ENCODE measurements at regions not wholly inside any gene's neighbourhood (a gene's known extent, or its start where the extent isn't known, plus 50 kb on each side); places are given as distances from the start of the nearest gene placed in this dataset.
"Not testable (repeated sequence)": the region's sequence is repeated elsewhere in the genome, so short reads cannot be mapped to it uniquely, and the experiment has no call there.

- H3K27ac Mint-ChIP-seq; H3K36me3 Mint-ChIP-seq; H3K4me1 Mint-ChIP-seq; H3K4me3 Mint-ChIP-seq; DNase-seq (ENCODE audit: low spot score in 2 of 2); ATAC-seq: not testable (repeated sequence)
- peaks cover 14% of the 10 kb centered on the region for H3K9me3 Mint-ChIP-seq
These were observed 90.5 kb upstream of the TACR3 start for GRCh38 chr4:103810308-103810707.

- H3K27ac Mint-ChIP-seq, result no peak overlapping the region
- no peaks in the 10 kb centered on the region for H3K36me3 Mint-ChIP-seq
- H3K4me3 Mint-ChIP-seq, result no peak overlapping the region
- ATAC-seq (no peak), DNase-seq (ENCODE audit: low spot score in 2 of 2) (no peak)
- H3K9me3 Mint-ChIP-seq, result peaks cover 3% of the 10 kb centered on the region
- no peaks in the 10 kb centered on the region for H3K4me1 Mint-ChIP-seq
These were observed 83.0 kb upstream of the TACR3 start for GRCh38 chr4:103802766-103803165.

GRCh38 chr4:103787057-103787456, 67.3 kb upstream of the TACR3 start:
- ATAC-seq (no peak), DNase-seq (ENCODE audit: low spot score in 2 of 2) (no peak)
- Mint-ChIP-seq H3K4me1 (no peaks in the 10 kb centered on the region), H3K36me3 (no peaks in the 10 kb centered on the region), H3K27ac (no peak overlapping the region), H3K4me3 (no peak overlapping the region), H3K9me3 (no peaks in the 10 kb centered on the region)

- ATAC-seq (no peak), DNase-seq (ENCODE audit: low spot score in 2 of 2) (no peak)
- no peak overlapping the region for H3K27ac Mint-ChIP-seq
- H3K4me3 Mint-ChIP-seq, result no peak overlapping the region
- no peaks in the 10 kb centered on the region for H3K4me1 Mint-ChIP-seq
- no peaks in the 10 kb centered on the region for H3K9me3 Mint-ChIP-seq
- H3K36me3 Mint-ChIP-seq, result no peaks in the 10 kb centered on the region
These were observed 66.8 kb upstream of the TACR3 start for GRCh38 chr4:103786593-103786992.

- no peaks in the 10 kb centered on the region for H3K4me1 Mint-ChIP-seq
- ATAC-seq (no peak), DNase-seq (ENCODE audit: low spot score in 2 of 2) (no peak)
- H3K36me3 Mint-ChIP-seq, result no peaks in the 10 kb centered on the region
- H3K9me3 Mint-ChIP-seq, result no peaks in the 10 kb centered on the region
- H3K4me3 Mint-ChIP-seq, result no peak overlapping the region
- no peak overlapping the region for H3K27ac Mint-ChIP-seq
These were observed 66.2 kb upstream of the TACR3 start for GRCh38 chr4:103786014-103786413.

- H3K4me3 Mint-ChIP-seq, result no peak overlapping the region
- H3K4me1 Mint-ChIP-seq, result no peaks in the 10 kb centered on the region
- H3K27ac Mint-ChIP-seq, result no peak overlapping the region
- no peaks in the 10 kb centered on the region for H3K9me3 Mint-ChIP-seq
- no peak for DNase-seq (ENCODE audit: low spot score in 2 of 2)
- H3K36me3 Mint-ChIP-seq, result no peaks in the 10 kb centered on the region
- ATAC-seq, result no peak
These were observed 58.4 kb upstream of the TACR3 start for GRCh38 chr4:103778221-103778620.

GRCh38 chr4:103774326-103774825, 54.6 kb upstream of the TACR3 start:
- ATAC-seq (no peak), DNase-seq (ENCODE audit: low spot score in 2 of 2) (no peak)
- Mint-ChIP-seq H3K27ac (no peak overlapping the region), H3K4me3 (no peak overlapping the region), H3K4me1 (no peaks in the 10 kb centered on the region), H3K9me3 (peaks cover 6% of the 10 kb centered on the region), H3K36me3 (no peaks in the 10 kb centered on the region)

- H3K36me3 Mint-ChIP-seq, result no peaks in the 10 kb centered on the region
- ATAC-seq (no peak), DNase-seq (ENCODE audit: low spot score in 2 of 2) (no peak)
- no peak overlapping the region for H3K4me3 Mint-ChIP-seq
- H3K9me3 Mint-ChIP-seq, result peaks cover 6% of the 10 kb centered on the region
- H3K4me1 Mint-ChIP-seq, result no peaks in the 10 kb centered on the region
- no peak overlapping the region for H3K27ac Mint-ChIP-seq
These were observed 54.0 kb upstream of the TACR3 start for GRCh38 chr4:103773691-103774231.
